NCI-H82 treated with DMSO at 0.1 percent for 48 hours (cell line): ENCODE measurements at regions not wholly inside any gene's neighbourhood (a gene's known extent, or its start where the extent isn't known, plus 50 kb on each side); places are given as distances from the start of the nearest gene placed in this dataset.

Source experiments
- DNase-seq: peaks from one replicate; lab custom pipeline; 2025; ENCODE audit not compliant: unreplicated experiment; lab: John Stamatoyannopoulos, UW

- DNase-seq, result no peak
Observed at GRCh38 chr4:81639248-81639647, 167.5 kb upstream of the RASGEF1B start.

- no peak for DNase-seq
Observed at GRCh38 chr4:81638698-81639097, 167.0 kb upstream of the RASGEF1B start.

DNA sequence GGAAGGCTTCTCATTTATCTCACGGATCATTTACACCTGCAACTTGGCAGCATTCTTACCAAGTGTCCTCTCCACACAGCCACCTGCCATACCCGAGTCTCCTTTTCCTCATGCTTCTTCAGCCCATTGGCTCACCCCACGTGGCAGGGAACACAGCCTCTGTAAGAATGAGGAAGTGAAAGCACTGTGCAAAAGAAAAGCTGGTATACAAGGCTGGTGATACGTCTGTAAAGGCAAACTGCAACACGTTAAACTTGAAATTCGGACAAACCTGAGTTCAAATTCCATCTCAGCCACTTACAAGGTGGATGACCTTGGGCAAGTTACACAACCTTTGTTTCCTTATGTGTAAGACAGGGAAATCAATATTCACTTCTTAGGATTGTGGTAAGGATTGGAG lies 164.0 kb upstream of the RASGEF1B start:
- DNase-seq, result no peak

- DNase-seq, result no peak
Observed at GRCh38 chr4:81634766-81635549, 163.3 kb upstream of the RASGEF1B start.

DNA sequence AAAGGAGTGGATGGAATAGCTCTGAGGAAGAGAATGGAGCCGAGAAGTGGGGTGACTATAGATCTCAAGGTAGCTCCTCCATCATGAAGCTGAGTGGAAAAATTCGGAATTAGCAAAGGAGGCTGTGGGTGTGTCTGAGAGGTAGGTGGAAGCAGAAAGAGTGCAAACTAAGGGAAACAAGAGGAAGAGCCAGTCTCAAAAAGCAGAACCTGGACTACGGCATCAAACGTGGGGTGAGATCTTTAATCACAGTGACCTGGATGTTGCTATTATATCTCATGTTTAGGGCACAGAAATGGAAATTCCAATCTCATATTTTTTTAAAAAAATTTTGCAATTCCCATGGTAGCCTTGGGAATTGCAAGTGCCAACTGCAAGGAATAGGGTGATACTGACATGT lies 162.5 kb upstream of the RASGEF1B start:
- DNase-seq, result no peak

GRCh38 chr4:81632581-81633299 lies 161.0 kb upstream of the RASGEF1B start:
- DNase-seq, result no peak

DNA sequence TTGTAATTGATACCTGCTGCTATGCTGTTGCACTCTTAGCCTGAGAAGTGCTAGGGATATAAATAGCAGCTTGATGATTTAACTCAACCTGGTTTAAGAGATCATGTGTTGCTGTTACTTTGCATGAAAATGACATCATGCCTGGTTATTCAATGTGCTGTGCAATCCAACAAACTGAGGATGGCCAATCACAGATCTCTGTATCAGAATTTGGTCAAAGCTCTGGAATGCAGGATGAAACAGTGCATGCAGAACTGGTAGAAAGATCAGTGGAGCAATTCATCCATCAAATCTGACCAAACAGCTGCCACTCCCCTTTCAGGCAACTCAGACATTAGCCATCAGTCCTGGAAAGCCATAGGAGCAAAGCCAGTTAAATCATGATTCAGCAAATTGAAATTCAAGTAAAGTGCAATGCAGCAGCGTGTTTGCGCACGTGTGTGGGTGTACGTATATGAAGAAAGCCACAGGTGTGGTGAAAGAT lies 160.3 kb upstream of the RASGEF1B start:
- DNase-seq, result no peak

DNA sequence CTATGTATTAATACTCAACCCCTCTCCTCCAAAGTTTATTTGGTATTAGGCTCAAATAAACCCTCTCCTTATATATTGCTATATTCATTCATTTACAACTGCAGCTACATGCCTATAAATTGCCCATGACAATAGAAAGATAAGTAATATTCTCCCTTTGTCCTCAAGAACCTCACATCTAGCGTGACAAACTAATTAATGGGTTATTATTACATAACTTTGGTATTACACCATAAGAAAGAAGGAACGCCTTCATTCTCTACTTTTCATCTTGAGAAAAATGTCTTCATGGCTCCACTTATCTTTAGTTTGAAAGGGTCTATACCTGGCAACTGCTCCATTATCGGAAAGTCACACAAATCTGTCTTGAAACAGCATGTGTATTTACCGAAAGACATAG lies 157.7 kb upstream of the RASGEF1B start:
- no peak for DNase-seq

GRCh38 chr4:81628489-81628888 lies 156.8 kb upstream of the RASGEF1B start:
- DNase-seq, result no peak

DNA sequence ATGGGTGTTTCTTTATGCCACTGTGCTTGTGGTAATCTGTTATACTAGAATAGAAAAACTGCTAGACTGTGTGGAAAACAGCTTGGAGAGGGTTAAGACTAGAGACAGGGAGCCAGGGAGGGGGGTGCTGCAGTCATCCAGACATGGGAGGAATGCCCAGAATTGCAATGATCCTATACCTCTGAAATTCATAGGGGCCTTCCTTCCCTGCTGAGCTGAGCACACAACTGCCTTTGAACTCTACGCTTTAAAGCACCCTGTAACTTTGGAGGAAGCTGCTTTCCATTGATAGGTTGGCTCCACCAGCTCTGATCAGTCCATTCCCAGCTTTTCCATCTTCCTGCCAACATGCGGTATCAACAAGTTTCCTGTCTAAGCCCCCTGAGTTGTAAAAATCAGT lies 155.9 kb upstream of the RASGEF1B start:
- DNase-seq, result no peak

GRCh38 chr4:81626851-81627250 lies 155.1 kb upstream of the RASGEF1B start:
- DNase-seq, result no peak

DNA sequence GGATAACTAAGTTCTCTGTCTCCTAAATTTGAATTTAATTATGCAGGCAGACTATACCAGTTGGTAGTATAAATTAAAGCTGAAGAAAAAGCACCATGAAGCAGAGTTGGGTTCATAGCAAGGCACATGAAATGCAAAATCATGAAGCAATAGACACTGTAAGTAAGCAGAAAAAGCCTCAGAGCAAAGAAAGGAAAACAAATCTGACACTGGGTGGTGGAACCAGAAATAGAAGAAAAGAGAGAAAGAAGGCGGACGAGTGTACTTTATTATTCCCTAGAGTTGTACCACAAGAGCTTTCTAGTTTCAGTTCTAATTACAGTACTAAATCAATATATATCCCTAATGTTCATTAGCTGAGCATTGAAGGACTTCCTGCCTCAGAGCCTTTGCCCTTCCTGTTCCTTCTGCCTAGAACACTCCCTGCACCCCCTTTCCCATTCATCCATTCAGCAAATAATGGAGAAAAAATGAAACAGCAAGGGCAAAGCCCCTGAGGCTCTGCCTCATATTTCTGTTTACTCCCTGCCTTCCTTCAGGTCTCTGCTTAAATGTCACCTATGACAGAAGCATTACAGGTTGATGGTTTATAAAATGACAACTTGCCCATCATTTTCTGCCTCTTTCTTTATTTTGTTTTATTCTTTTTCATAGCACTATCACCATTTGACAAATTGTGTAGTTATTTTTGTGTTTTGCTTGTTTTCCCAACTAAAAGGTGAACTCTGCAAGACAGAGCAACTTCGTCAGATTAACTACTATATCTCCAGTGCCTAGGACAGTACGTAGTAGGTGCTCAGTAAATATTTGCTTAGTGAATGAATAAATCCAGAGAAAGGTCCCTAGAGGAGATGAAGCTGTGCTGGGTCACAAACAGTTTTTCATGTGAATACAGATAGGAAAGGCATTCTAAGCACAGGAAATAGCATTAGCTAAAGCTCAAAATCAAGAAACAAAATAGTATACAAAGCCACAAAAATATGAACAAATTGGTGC lies 154.0 kb upstream of the RASGEF1B start:
- DNase-seq, result no peak

DNA sequence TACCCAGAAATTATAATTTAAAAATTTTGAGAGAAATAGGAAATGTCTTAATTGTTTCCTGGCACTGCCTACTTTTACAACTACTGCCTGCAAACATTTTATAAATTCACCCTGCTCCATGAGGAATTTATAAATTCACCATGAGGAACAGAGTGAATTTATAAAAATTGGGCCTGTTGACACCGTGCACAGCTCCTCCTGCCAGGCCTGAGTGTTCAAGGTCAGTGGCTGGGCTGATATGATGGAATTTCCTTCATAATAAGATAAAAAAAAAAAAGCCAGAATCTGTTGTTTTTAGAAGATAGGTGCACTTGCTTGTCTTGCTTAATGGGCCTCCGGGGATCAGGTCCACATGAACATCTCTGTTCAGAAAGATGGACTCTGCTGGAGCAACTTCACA lies 151.7 kb upstream of the RASGEF1B start:
- no peak for DNase-seq

DNA sequence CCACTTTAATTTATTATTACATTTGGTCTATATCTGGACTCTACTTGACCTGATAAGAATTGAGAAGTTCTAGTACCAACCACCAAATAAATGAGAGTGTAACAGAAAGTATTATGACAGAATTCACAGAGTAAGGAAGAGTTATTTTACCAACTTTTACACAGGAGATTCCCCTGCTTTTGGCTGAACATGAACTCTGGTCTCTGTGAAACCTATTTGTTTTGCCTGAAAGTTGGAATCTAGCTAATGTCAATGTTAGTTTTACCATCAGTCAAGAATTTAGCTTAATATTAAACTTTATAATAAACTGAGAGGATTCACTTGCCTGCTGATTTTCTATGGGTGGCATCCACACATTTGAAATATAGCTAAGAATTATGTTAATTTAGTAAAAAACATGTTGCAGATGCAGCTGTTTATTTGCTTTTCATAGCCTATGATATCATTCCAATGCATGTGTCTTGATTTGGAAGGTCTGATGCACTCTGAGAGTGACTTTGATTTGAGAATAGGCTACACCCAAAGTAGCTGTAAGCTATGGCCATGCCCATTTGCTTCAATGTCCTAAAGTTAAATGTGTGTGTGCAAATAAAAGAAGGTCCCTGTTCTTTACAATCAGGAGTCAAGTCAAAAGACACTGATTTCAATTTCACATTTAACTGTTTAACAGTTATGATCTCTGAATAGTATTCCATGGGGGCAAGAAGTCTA lies 150.9 kb upstream of the RASGEF1B start:
- no peak for DNase-seq

GRCh38 chr4:81622028-81622427 lies 150.3 kb upstream of the RASGEF1B start:
- DNase-seq, result no peak

- DNase-seq, result no peak
Observed at GRCh38 chr4:81621490-81621889, 149.8 kb upstream of the RASGEF1B start.

DNA sequence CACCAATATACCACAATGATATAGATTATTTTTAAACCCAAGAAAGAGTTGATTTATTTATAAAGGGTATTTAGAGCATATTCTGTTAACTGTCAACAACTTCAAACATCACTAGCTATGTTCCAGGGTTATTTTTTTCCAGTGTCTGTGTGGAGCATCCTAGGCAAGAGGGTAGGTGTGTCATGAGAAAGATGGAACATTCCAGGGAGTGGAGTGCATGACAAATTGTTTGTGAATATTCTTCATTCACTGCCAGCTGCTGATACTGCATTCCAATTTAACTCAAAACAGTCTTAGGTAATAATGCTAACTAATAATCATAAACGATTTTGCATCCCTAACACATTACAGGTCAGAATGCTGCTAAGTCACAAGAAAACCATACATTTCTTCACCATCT lies 148.7 kb upstream of the RASGEF1B start:
- no peak for DNase-seq

- no peak for DNase-seq
Observed at GRCh38 chr4:81617545-81617944, 145.8 kb upstream of the RASGEF1B start.

GRCh38 chr4:81611221-81611620 lies 139.5 kb upstream of the RASGEF1B start:
- DNase-seq, result no peak

- DNase-seq, result no peak
Observed at GRCh38 chr4:81609844-81610243, 138.1 kb upstream of the RASGEF1B start.

- DNase-seq, result no peak
Observed at GRCh38 chr4:81607950-81608349, 136.2 kb upstream of the RASGEF1B start.
